ENCODE measurements at regions not wholly inside any gene's neighbourhood (a gene's known extent, or its start where the extent isn't known, plus 50 kb on each side); places are given as distances from the start of the nearest gene placed in this dataset.

- H3K36me3 ChIP-seq, result no peaks in the 10 kb centered on the region
- H3K27ac ChIP-seq, result no peak overlapping the region
- peak in 1 of 2 donors; percentile 20 for DNase-seq
- peaks cover 0 to 8% of the 10 kb centered on the region in 2 donors for H3K4me1 ChIP-seq
- H3K9me3 ChIP-seq, result no peaks in the 10 kb centered on the region
- 50 to 63% methylated on average over 9 of the region's 9 CpGs for WGBS, 2 donors
- H3K27me3 ChIP-seq, result no peaks in the 10 kb centered on the region
- intact Hi-C loops (cut with DNase I), result no loop called here
- TF ChIP-seq CTCF (IDR thresholded peaks at IDR 0.05) (no peak), POLR2A (IDR thresholded peaks at IDR 0.05) (no peak)
- H3K4me3 ChIP-seq (replicated peaks in 1 of 3), result no peak overlapping the region
Observed at GRCh38 chr2:20104900-20105545, 53.6 kb upstream of the LAPTM4A start.

- intact Hi-C loops (cut with DNase I), result no loop called here
- WGBS, 2 donors, result 76% methylated on average over 2 of the region's 2 CpGs
- Histone ChIP-seq H3K27ac (no peak overlapping the region), H3K9me3 (no peaks in the 10 kb centered on the region), H3K36me3 (no peaks in the 10 kb centered on the region), H3K27me3 (no peaks in the 10 kb centered on the region), H3K4me3 (replicated peaks in 1 of 3) (no peak overlapping the region), H3K4me1 (peaks cover 0 to 8% of the 10 kb centered on the region in 2 donors)
- no peak for DNase-seq
- TF ChIP-seq CTCF (IDR thresholded peaks at IDR 0.05), result no peak
- TF ChIP-seq POLR2A (IDR thresholded peaks at IDR 0.05), result no peak
Observed at GRCh38 chr2:20103530-20103929, 52.1 kb upstream of the LAPTM4A start.
